OCI-LY1 (cell line): ENCODE measurements at regions not wholly inside any gene's neighbourhood (a gene's known extent, or its start where the extent isn't known, plus 50 kb on each side); places are given as distances from the start of the nearest gene placed in this dataset.

Experiments
- H2AFZ ChIP-seq: fragments of 200-600 bp; sonication (generic), shearing (Covaris generic); 2 replicates; pipeline ENCODE4 v1.6.0; 2014; ENCODE audit warnings: antibody characterized with exemption, mild to moderate bottlenecking, low read length
- H3F3A ChIP-seq: fragments of 200-600 bp; sonication (generic), shearing (Covaris generic); 2 replicates; pipeline ENCODE4 v1.6.0; 2014; ENCODE audit warnings: mild to moderate bottlenecking, antibody characterized with exemption, low read length, moderate library complexity; ENCODE audit not compliant: insufficient read depth
- H3K27ac ChIP-seq: fragments of 200-600 bp; sonication (generic); 2 replicates; pipeline ENCODE4 v1.5.1; 2014; ENCODE audit warnings: low read length, mixed run types, mild to moderate bottlenecking, low read depth; ENCODE audit not compliant: poor library complexity, severe bottlenecking
- H3K27me3 ChIP-seq: fragments of 200-600 bp; sonication (generic); 2 replicates; pipeline ENCODE4 v1.6.0; 2014; ENCODE audit warnings: antibody characterized with exemption, mild to moderate bottlenecking, low read length, moderate library complexity; ENCODE audit not compliant: insufficient read depth
- H3K36me3 ChIP-seq: fragments of 200-600 bp; sonication (generic); 2 replicates; pipeline ENCODE4 v1.6.1; 2014; ENCODE audit warnings: mild to moderate bottlenecking, antibody characterized with exemption, low read length, moderate library complexity, mixed read lengths; ENCODE audit not compliant: insufficient read depth
- H3K4me1 ChIP-seq: fragments of 200-600 bp; sonication (generic); 2 replicates; pipeline ENCODE4 v1.5.1; 2014; ENCODE audit warnings: mild to moderate bottlenecking, low read length, moderate library complexity; ENCODE audit not compliant: insufficient read depth, severe bottlenecking
- H3K4me2 ChIP-seq: fragments of 200-600 bp; sonication (generic), shearing (Covaris generic); 2 replicates; pipeline ENCODE4 v1.6.1; 2014; ENCODE audit warnings: low read length
- H3K4me3 ChIP-seq: fragments of 200-600 bp; sonication (generic); 2 replicates; pipeline ENCODE4 v1.5.1; 2014; ENCODE audit warnings: low read length, low read depth, mild to moderate bottlenecking, mixed read lengths; ENCODE audit not compliant: poor library complexity, severe bottlenecking
- H3K79me2 ChIP-seq: fragments of 200-600 bp; shearing (Covaris generic); 2 replicates; pipeline ENCODE4 v1.6.1; 2016; ENCODE audit warnings: mixed run types, low read length, mixed read lengths; ENCODE audit not compliant: insufficient read depth
- H3K9ac ChIP-seq: fragments of 200-600 bp; sonication (generic), shearing (Covaris generic); 2 replicates; pipeline ENCODE4 v1.6.1; 2014; ENCODE audit warnings: mild to moderate bottlenecking, low read length, mixed read lengths
- H3K9me2 ChIP-seq: fragments of 200-600 bp; sonication (generic), shearing (Covaris generic); 2 replicates; pipeline ENCODE4 v1.6.1; 2014; ENCODE audit warnings: low read depth, mild to moderate bottlenecking, low read length, mixed read lengths
- H3K9me3 ChIP-seq: fragments of 200-600 bp; shearing (Covaris generic); 2 replicates; pipeline ENCODE4 v1.6.1; 2014; ENCODE audit warnings: low read length, mixed read lengths
- H4K20me1 ChIP-seq: fragments of 200-600 bp; sonication (generic), shearing (Covaris generic); 2 replicates; pipeline ENCODE4 v1.6.0; 2016; ENCODE audit warnings: mild to moderate bottlenecking, low read length; ENCODE audit not compliant: insufficient read depth
- CTCF ChIP-seq: fragments of 200-600 bp; sonication (generic), shearing (Covaris generic); IDR thresholded peaks from 2 replicates; pipeline ENCODE4 v1.5.1; 2017; ENCODE audit warnings: mild to moderate bottlenecking, antibody characterized with exemption, low read length, moderate library complexity, mixed read lengths
- EZH2 ChIP-seq: fragments of 200-600 bp; sonication (generic), shearing (Covaris generic); IDR thresholded peaks from 2 replicates; pipeline ENCODE4 v1.8.0; 2017; ENCODE audit warnings: borderline replicate concordance, mixed run types, mild to moderate bottlenecking, antibody characterized with exemption, low read length, moderate library complexity, mixed read lengths

- Histone ChIP-seq H3K9ac (no peak overlapping the region), H3K4me3 (no peak overlapping the region), H2AFZ (no peak overlapping the region), H3K9me2 (no peaks in the 10 kb centered on the region), H3K27me3 (no peaks in the 10 kb centered on the region), H3K9me3 (no peaks in the 10 kb centered on the region), H3K36me3 (no peaks in the 10 kb centered on the region), H3K27ac (no peak overlapping the region), H4K20me1 (no peaks in the 10 kb centered on the region), H3K79me2 (no peaks in the 10 kb centered on the region), H3K4me1 (no peaks in the 10 kb centered on the region), H3F3A (no peaks in the 10 kb centered on the region), H3K4me2 (no peak overlapping the region)
- TF ChIP-seq EZH2, result no peak
- no peak for TF ChIP-seq CTCF
Observed at GRCh38 chr15:62875626-62876021, 166.9 kb upstream of the TPM1 start.

GRCh38 chr15:62877276-62877857 lies 165.2 kb upstream of the TPM1 start:
- H3K4me2 ChIP-seq, result no peak overlapping the region
- H3K36me3 ChIP-seq, result no peaks in the 10 kb centered on the region
- H4K20me1 ChIP-seq, result no peaks in the 10 kb centered on the region
- H3K79me2 ChIP-seq, result no peaks in the 10 kb centered on the region
- H3K9me3 ChIP-seq, result no peaks in the 10 kb centered on the region
- H3K4me3 ChIP-seq, result no peak overlapping the region
- no peaks in the 10 kb centered on the region for H3K27me3 ChIP-seq
- H3F3A ChIP-seq, result no peaks in the 10 kb centered on the region
- no peak overlapping the region for H3K9ac ChIP-seq
- H3K27ac ChIP-seq, result no peak overlapping the region
- TF ChIP-seq EZH2 (no peak), CTCF (no peak)
- no peaks in the 10 kb centered on the region for H3K4me1 ChIP-seq
- no peak overlapping the region for H2AFZ ChIP-seq
- no peaks in the 10 kb centered on the region for H3K9me2 ChIP-seq

- Histone ChIP-seq H3K9me3 (no peaks in the 10 kb centered on the region), H3F3A (no peaks in the 10 kb centered on the region), H3K4me2 (no peak overlapping the region), H4K20me1 (no peaks in the 10 kb centered on the region), H3K9ac (no peak overlapping the region), H3K9me2 (no peaks in the 10 kb centered on the region), H3K27ac (no peak overlapping the region), H3K4me3 (no peak overlapping the region), H3K4me1 (no peaks in the 10 kb centered on the region), H3K36me3 (no peaks in the 10 kb centered on the region), H3K27me3 (no peaks in the 10 kb centered on the region), H2AFZ (no peak overlapping the region), H3K79me2 (no peaks in the 10 kb centered on the region)
- TF ChIP-seq EZH2 (no peak), CTCF (no peak)
Observed at GRCh38 chr15:62878070-62878469, 164.5 kb upstream of the TPM1 start.
